HG02571 (cell line): ENCODE measurements at regions not wholly inside any gene's neighbourhood (a gene's known extent, or its start where the extent isn't known, plus 50 kb on each side); places are given as distances from the start of the nearest gene placed in this dataset.
"Not testable (repeated sequence)": the region's sequence is repeated elsewhere in the genome, so short reads cannot be mapped to it uniquely, and the experiment has no call there.

Experiments used
- ATAC-seq: cut with Tn5 transposase; IDR thresholded peaks from one replicate; pipeline ENCODE4 v1.9.1; 2021; ENCODE audit warnings: mild to moderate bottlenecking, moderate library complexity; ENCODE audit not compliant: unreplicated experiment

GRCh38 chr3:177610686-177611633 lies 413.7 kb upstream of the TBL1XR1 start:
- ATAC-seq, result no peak

- no peak for ATAC-seq
Measured at GRCh38 chr3:177611752-177612334, 414.6 kb upstream of the TBL1XR1 start.

GRCh38 chr3:177613901-177614300 lies 416.6 kb upstream of the TBL1XR1 start:
- no peak for ATAC-seq

GRCh38 chr3:177615015-177615414 lies 417.7 kb upstream of the TBL1XR1 start:
- ATAC-seq, result no peak

- no peak for ATAC-seq
Measured at GRCh38 chr3:177618873-177619733, 421.8 kb upstream of the TBL1XR1 start.

- no peak for ATAC-seq
Measured at GRCh38 chr3:177620073-177620472, 422.8 kb upstream of the TBL1XR1 start.

GRCh38 chr3:177622520-177622919 lies 425.2 kb upstream of the TBL1XR1 start:
- no peak for ATAC-seq

GRCh38 chr3:177622982-177623617 lies 425.8 kb upstream of the TBL1XR1 start:
- no peak for ATAC-seq

GRCh38 chr3:177624528-177625495 lies 427.5 kb upstream of the TBL1XR1 start:
- ATAC-seq, result no peak

GRCh38 chr3:177626045-177626444 lies 428.8 kb upstream of the TBL1XR1 start:
- no peak for ATAC-seq

- not testable (repeated sequence) for ATAC-seq
Measured at GRCh38 chr3:177628095-177628719, 430.9 kb upstream of the TBL1XR1 start.

GRCh38 chr3:177629276-177629675 lies 432.0 kb upstream of the TBL1XR1 start:
- no peak for ATAC-seq

- no peak for ATAC-seq
Measured at GRCh38 chr3:177633671-177634207, 436.5 kb upstream of the TBL1XR1 start.

GRCh38 chr3:177635601-177636106 lies 438.4 kb upstream of the TBL1XR1 start:
- not testable (repeated sequence) for ATAC-seq

- ATAC-seq, result no peak
Measured at GRCh38 chr3:177640319-177640965, 443.2 kb upstream of the TBL1XR1 start.

GRCh38 chr3:177641206-177641605 lies 443.9 kb upstream of the TBL1XR1 start:
- no peak for ATAC-seq

GRCh38 chr3:177642042-177642803 lies 444.9 kb upstream of the TBL1XR1 start:
- ATAC-seq, result no peak

GRCh38 chr3:177642804-177643125 lies 445.5 kb upstream of the TBL1XR1 start:
- no peak for ATAC-seq
